GM23248 (cell line): ENCODE measurements at regions not wholly inside any gene's neighbourhood (a gene's known extent, or its start where the extent isn't known, plus 50 kb on each side); places are given as distances from the start of the nearest gene placed in this dataset.

ENCODE experiments used
- DNase-seq: peaks from one replicate; pipeline ENCODE4 v3.0.0-alpha.2; 2015
- H2AFZ ChIP-seq: fragments of 200-600 bp; sonication (generic); 2 replicates; pipeline ENCODE4 v1.6.1; 2016; ENCODE audit warnings: antibody characterized with exemption
- H3F3A ChIP-seq: fragments of 200-600 bp; sonication (generic); 2 replicates; pipeline ENCODE4 v1.6.1; 2016; ENCODE audit warnings: mild to moderate bottlenecking, antibody characterized with exemption, mixed run types; ENCODE audit not compliant: insufficient read depth
- H3K27ac ChIP-seq: fragments of 200-600 bp; sonication (generic); 2 replicates; pipeline ENCODE4 v1.5.1; 2016; ENCODE audit warnings: mild to moderate bottlenecking
- H3K27me3 ChIP-seq: fragments of 200-600 bp; sonication (generic); replicated peaks from 2 replicates; pipeline ENCODE4 v1.6.1; 2016; ENCODE audit warnings: mild to moderate bottlenecking; ENCODE audit not compliant: insufficient read depth
- H3K36me3 ChIP-seq: fragments of 200-600 bp; sonication (generic); 2 replicates; pipeline ENCODE4 v1.6.1; 2016; ENCODE audit warnings: low read depth, mild to moderate bottlenecking
- H3K4me1 ChIP-seq: fragments of 200-600 bp; sonication (generic); 2 replicates; pipeline ENCODE4 v1.6.1; 2016; ENCODE audit warnings: mild to moderate bottlenecking; ENCODE audit not compliant: insufficient read depth
- H3K4me2 ChIP-seq: fragments of 200-600 bp; sonication (generic); one replicate; pipeline ENCODE4 v1.6.1; 2016; ENCODE audit warnings: mild to moderate bottlenecking; ENCODE audit not compliant: unreplicated experiment
- H3K4me3 ChIP-seq: fragments of 200-600 bp; sonication (generic); 2 replicates; pipeline ENCODE4 v1.5.1; 2016; ENCODE audit warnings: mild to moderate bottlenecking
- H3K79me2 ChIP-seq: fragments of 200-600 bp; sonication (generic); 2 replicates; pipeline ENCODE4 v1.6.1; 2016; ENCODE audit warnings: mild to moderate bottlenecking; ENCODE audit not compliant: insufficient read depth
- H3K9ac ChIP-seq: fragments of 200-600 bp; sonication (generic); 2 replicates; pipeline ENCODE4 v1.6.1; 2016; ENCODE audit warnings: mild to moderate bottlenecking
- H3K9me2 ChIP-seq: fragments of 200-600 bp; sonication (generic); 2 replicates; pipeline ENCODE4 v1.6.1; 2016; ENCODE audit warnings: mixed run types, mild to moderate bottlenecking, moderate library complexity; ENCODE audit not compliant: insufficient read depth
- H3K9me3 ChIP-seq: fragments of 200-600 bp; sonication (generic); one replicate; pipeline ENCODE4 v1.6.1; 2017; ENCODE audit warnings: low read depth
- H4K20me1 ChIP-seq: fragments of 200-600 bp; sonication (generic); 2 replicates; pipeline ENCODE4 v1.6.0; 2016; ENCODE audit not compliant: insufficient read depth
- EZH2 ChIP-seq: fragments of 200-600 bp; sonication (generic); IDR thresholded peaks from 2 replicates; pipeline ENCODE4 v1.6.1; 2018; ENCODE audit warnings: antibody characterized with exemption, mild to moderate bottlenecking; ENCODE audit not compliant: insufficient read depth, poor library complexity, severe bottlenecking
- EZH2phosphoT487 ChIP-seq: fragments of 200-600 bp; sonication (generic); IDR thresholded peaks from 2 replicates; pipeline ENCODE4 v1.6.1; 2018; ENCODE audit warnings: antibody characterized with exemption, moderate library complexity, mild to moderate bottlenecking, low read depth; ENCODE audit not compliant: insufficient read depth
- WGBS, 2 experiments: methylation state at CpG; one replicate each; pipeline ENCODE4 v1.1.6; 2015 to 2017; ENCODE audit warnings: low lambda C conversion rate in 2 of 2, low coverage in 1 of 2; ENCODE audit errors: missing lambda C conversion rate in 2 of 2; 5-methylcytosine and 5-hydroxymethylcytosine counted together
- in situ Hi-C: fragments of 300-500 bp; cut with MboI; formaldehyde crosslinking; loops from 2 replicates; pipeline ENCODE4 v1.15.0; 2020

DNA sequence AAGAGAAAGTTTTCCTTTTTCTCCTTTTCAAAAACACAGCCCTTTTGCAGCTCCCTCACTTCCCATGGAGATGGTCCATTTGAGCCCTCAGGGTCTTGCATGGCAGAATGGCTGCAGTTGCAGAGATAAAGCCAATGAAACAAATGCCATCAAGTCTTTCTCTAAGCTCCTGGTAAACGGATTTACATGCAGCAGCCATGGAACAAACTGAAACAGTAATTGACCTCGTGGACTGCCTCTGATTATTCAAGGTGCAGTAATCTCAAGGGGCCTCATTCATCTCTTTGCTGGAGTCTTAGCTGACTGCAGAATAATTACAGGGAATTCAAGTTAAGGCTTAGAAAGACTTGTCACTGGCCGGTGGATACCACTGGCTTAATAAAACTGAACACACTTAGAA, 125.1 kb downstream of the SQOR start:
- H3K79me2 ChIP-seq: no peaks in the 10 kb centered on the region
- H3K4me3 ChIP-seq: no peak overlapping the region
- no peaks in the 10 kb centered on the region for H3F3A ChIP-seq
- H3K9me3 ChIP-seq: no peaks in the 10 kb centered on the region
- WGBS, 2 experiments: 7 to 8% methylated on average over 3 of the region's 3 CpGs
- TF ChIP-seq EZH2phosphoT487: no peak
- TF ChIP-seq EZH2: no peak
- H3K27ac ChIP-seq: no peak overlapping the region
- no peak overlapping the region for H3K9ac ChIP-seq
- no peaks in the 10 kb centered on the region for H4K20me1 ChIP-seq
- H3K27me3 ChIP-seq: no peaks in the 10 kb centered on the region
- in situ Hi-C loops: no loop called here
- no peaks in the 10 kb centered on the region for H3K4me1 ChIP-seq
- H3K36me3 ChIP-seq: no peaks in the 10 kb centered on the region
- H2AFZ ChIP-seq: no peak overlapping the region
- H3K9me2 ChIP-seq: no peaks in the 10 kb centered on the region
- DNase-seq: no peak
- no peak overlapping the region for H3K4me2 ChIP-seq

DNA sequence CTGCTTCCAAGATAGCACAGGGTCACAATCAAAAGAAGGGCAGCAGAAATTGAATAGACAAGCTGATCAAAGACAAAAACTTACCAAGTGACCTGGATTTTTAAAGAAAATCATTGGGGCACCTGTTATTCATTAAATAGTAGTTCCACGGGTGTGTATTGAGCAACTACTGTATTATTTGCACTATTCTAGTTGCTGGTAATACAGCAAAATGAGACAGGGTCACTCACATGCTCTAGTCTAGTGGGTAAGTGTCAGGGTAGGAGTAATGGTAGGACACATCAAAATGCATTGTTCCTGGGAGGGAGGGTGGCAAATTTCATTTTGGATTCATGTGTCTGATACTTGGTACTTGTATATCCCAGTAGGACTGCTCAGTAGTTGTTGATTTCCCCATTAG, 127.9 kb downstream of the SQOR start:
- in situ Hi-C loops: no loop called here
- Histone ChIP-seq H3K4me2 (no peak overlapping the region), H3K4me3 (no peak overlapping the region), H3K79me2 (no peaks in the 10 kb centered on the region), H3K9ac (no peak overlapping the region), H2AFZ (no peak overlapping the region), H3F3A (no peaks in the 10 kb centered on the region), H3K9me2 (no peaks in the 10 kb centered on the region), H3K4me1 (no peaks in the 10 kb centered on the region), H4K20me1 (no peaks in the 10 kb centered on the region), H3K27me3 (no peaks in the 10 kb centered on the region), H3K9me3 (no peaks in the 10 kb centered on the region), H3K36me3 (no peaks in the 10 kb centered on the region), H3K27ac (no peak overlapping the region)
- TF ChIP-seq EZH2phosphoT487: no peak
- TF ChIP-seq EZH2: no peak
- WGBS, 2 experiments: 5 to 12% methylated on average over 1 of the region's 1 CpG
- DNase-seq: no peak

DNA sequence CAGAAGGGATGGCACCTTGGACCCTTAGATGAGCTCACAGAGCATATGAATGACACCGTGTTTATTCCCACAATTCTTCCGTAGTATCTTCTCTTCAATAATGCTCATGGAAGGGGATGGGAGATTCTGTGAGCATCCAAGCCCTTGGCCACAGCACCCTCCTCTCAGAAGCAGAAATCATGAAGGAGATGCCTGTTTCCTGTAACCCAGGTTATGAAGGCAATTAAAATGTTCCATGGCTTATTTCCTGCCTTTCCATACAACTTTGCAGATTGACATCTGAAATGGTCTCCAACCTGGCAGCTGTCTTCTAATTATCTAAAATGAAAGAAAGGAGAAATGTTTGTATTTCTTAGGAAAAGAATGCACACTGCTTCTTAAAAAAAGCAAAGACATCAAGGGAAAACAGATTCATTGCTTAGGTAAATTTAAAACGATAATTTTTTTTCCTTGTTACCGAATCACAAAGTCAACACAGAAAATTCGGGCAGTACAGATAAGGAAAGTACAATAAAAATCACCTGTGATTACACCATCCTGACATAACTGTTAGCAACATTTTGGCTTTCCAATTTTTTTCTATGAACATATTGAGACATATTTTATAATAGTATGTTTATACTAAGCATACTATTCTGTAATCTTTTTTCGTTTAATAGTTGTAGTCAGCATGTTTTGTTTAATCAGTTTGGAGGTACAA, 128.5 kb downstream of the SQOR start:
- H2AFZ ChIP-seq: no peak overlapping the region
- no peaks in the 10 kb centered on the region for H3K79me2 ChIP-seq
- no peaks in the 10 kb centered on the region for H3F3A ChIP-seq
- no peak overlapping the region for H3K27ac ChIP-seq
- DNase-seq: no peak
- in situ Hi-C loops: no loop called here
- H3K9me2 ChIP-seq: no peaks in the 10 kb centered on the region
- no peaks in the 10 kb centered on the region for H3K36me3 ChIP-seq
- TF ChIP-seq EZH2 (no peak), EZH2phosphoT487 (no peak)
- no peaks in the 10 kb centered on the region for H3K4me1 ChIP-seq
- no peak overlapping the region for H3K4me2 ChIP-seq
- no peaks in the 10 kb centered on the region for H3K9me3 ChIP-seq
- H3K4me3 ChIP-seq: no peak overlapping the region
- H3K9ac ChIP-seq: no peak overlapping the region
- H3K27me3 ChIP-seq: no peaks in the 10 kb centered on the region
- WGBS, 2 experiments: 46 to 47% methylated on average over 6 of the region's 6 CpGs
- no peaks in the 10 kb centered on the region for H4K20me1 ChIP-seq

DNA sequence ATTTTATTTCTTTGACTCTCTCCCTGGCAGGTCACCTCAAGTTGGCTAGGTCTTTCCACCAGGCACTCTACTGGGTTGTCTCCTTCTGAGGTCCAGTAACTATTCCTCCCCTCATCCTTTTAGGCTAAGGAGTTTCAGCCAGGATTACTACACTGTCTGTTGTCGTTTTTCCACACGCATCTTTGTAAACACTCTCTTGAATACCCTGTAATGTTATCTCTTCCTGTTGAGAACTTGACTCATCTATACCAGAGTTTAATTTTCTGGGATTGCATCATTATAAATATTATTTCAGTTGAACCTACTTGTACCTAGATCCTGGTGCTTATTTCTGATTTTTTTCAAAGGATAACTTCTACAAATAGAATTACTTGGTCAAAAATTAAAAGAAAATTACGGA, 138.3 kb downstream of the SQOR start:
- H3K4me1 ChIP-seq: no peaks in the 10 kb centered on the region
- no peak overlapping the region for H3K4me2 ChIP-seq
- H3K9me2 ChIP-seq: no peaks in the 10 kb centered on the region
- no peaks in the 10 kb centered on the region for H4K20me1 ChIP-seq
- no peak for DNase-seq
- H3K4me3 ChIP-seq: no peak overlapping the region
- WGBS, 2 experiments: 20 to 23% methylated on average over 3 of the region's 3 CpGs
- H3K9ac ChIP-seq: no peak overlapping the region
- no peak overlapping the region for H2AFZ ChIP-seq
- no peaks in the 10 kb centered on the region for H3K79me2 ChIP-seq
- H3K9me3 ChIP-seq: no peaks in the 10 kb centered on the region
- H3K27ac ChIP-seq: no peak overlapping the region
- no peak for TF ChIP-seq EZH2phosphoT487
- TF ChIP-seq EZH2: no peak
- no peaks in the 10 kb centered on the region for H3F3A ChIP-seq
- in situ Hi-C loops: no loop called here
- no peaks in the 10 kb centered on the region for H3K36me3 ChIP-seq
- H3K27me3 ChIP-seq: no peaks in the 10 kb centered on the region; the same call in none of the 2 replicates

DNA sequence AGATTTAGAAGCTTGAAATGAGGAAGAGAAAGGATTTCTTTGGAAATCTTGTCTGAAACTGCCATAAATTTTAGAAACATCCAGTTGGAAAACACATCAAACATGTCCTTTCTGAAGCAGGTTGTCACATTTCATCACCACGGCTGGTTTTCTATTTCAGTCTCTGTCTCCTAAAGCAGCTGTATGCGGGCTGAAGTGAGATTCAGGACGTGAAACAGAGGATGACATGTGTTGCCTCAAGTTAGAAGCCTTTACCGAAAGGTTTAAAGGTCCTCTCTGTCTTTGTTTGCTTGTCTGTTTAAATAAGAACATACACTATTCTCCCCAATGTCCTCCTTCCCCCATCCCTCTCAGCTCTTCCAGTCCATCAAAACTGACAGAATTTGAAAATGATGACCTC, 141.9 kb downstream of the SQOR start:
- WGBS, 2 experiments: 18 to 20% methylated on average over 4 of the region's 4 CpGs

More for the DNA sequence above, 141.9 kb downstream of the SQOR start:
- H3K4me3 ChIP-seq: no peak overlapping the region
- in situ Hi-C loops: no loop called here
- H3K4me1 ChIP-seq: no peaks in the 10 kb centered on the region
- no peaks in the 10 kb centered on the region for H3K79me2 ChIP-seq
- no peak overlapping the region for H2AFZ ChIP-seq
- no peak for DNase-seq
- H3F3A ChIP-seq: no peaks in the 10 kb centered on the region
- no peaks in the 10 kb centered on the region for H3K36me3 ChIP-seq
- no peak overlapping the region for H3K9ac ChIP-seq
- H4K20me1 ChIP-seq: no peaks in the 10 kb centered on the region
- H3K9me2 ChIP-seq: no peaks in the 10 kb centered on the region
- H3K27me3 ChIP-seq: no peaks in the 10 kb centered on the region; the same call in none of the 2 replicates
- no peak overlapping the region for H3K27ac ChIP-seq
- H3K4me2 ChIP-seq: no peak overlapping the region
- no peak for TF ChIP-seq EZH2
- no peak for TF ChIP-seq EZH2phosphoT487
- H3K9me3 ChIP-seq: no peaks in the 10 kb centered on the region
